ENCODE measurements at regions not wholly inside any gene's neighbourhood (a gene's known extent, or its start where the extent isn't known, plus 50 kb on each side); places are given as distances from the start of the nearest gene placed in this dataset.

GRCh38 chr3:84136425-84136824 lies 822.4 kb upstream of the CADM2 start:
- no peak overlapping the region for H3K4me3 ChIP-seq
- TF ChIP-seq, protein P1, sequence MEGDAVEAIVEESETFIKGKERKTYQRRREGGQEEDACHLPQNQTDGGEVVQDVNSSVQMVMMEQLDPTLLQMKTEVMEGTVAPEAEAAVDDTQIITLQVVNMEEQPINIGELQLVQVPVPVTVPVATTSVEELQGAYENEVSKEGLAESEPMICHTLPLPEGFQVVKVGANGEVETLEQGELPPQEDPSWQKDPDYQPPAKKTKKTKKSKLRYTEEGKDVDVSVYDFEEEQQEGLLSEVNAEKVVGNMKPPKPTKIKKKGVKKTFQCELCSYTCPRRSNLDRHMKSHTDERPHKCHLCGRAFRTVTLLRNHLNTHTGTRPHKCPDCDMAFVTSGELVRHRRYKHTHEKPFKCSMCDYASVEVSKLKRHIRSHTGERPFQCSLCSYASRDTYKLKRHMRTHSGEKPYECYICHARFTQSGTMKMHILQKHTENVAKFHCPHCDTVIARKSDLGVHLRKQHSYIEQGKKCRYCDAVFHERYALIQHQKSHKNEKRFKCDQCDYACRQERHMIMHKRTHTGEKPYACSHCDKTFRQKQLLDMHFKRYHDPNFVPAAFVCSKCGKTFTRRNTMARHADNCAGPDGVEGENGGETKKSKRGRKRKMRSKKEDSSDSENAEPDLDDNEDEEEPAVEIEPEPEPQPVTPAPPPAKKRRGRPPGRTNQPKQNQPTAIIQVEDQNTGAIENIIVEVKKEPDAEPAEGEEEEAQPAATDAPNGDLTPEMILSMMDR (IDR thresholded peaks at IDR 0.05), result no peak
- no peak for TF ChIP-seq POLR2A (IDR thresholded peaks at IDR 0.05)
- TF ChIP-seq POLR2AphosphoS5 (IDR thresholded peaks at IDR 0.05), result no peak
- no peak overlapping the region for H3K27ac ChIP-seq
- H3K4me1 ChIP-seq (replicated peaks), result no peaks in the 10 kb centered on the region
- no peaks in the 10 kb centered on the region for H3K36me3 ChIP-seq
- 60% methylated on average over 2 of the region's 2 CpGs for WGBS
- H3K27me3 ChIP-seq (replicated peaks; ENCODE audit: insufficient read depth), result no peaks in the 10 kb centered on the region
- intact Hi-C loops (cut with DNase I), result no loop called here
- H3K9me3 ChIP-seq, result no peaks in the 10 kb centered on the region
- no peak for DNase-seq (ENCODE audit: low spot score)

DNA sequence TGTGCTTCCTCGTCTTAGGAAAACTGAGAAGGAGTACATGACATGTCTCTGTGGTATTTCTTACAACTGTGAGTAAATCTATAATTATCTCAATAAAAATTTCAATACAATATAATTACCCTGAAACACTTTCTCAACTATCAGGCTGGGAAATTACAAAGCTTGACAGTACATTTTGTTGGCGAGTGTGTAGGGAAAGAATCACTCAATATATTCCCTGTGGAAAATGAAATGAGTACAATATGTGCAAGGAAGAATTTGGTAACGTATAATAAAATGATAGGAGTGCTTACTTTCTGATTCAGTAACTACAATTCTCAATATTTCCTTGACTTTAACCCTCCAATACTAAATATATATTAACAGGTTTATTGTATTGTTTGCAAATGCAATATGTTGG lies 818.2 kb upstream of the CADM2 start:
- no peaks in the 10 kb centered on the region for H3K27me3 ChIP-seq (replicated peaks; ENCODE audit: insufficient read depth)
- no peak for DNase-seq (ENCODE audit: low spot score)
- intact Hi-C loops (cut with DNase I), result no loop called here
- no peaks in the 10 kb centered on the region for H3K36me3 ChIP-seq
- H3K9me3 ChIP-seq, result no peaks in the 10 kb centered on the region
- H3K27ac ChIP-seq, result no peak overlapping the region
- H3K4me1 ChIP-seq (replicated peaks), result no peaks in the 10 kb centered on the region
- WGBS, result 75% methylated on average over 3 of the region's 3 CpGs
- TF ChIP-seq, protein P1 (IDR thresholded peaks at IDR 0.05), result no peak
- TF ChIP-seq POLR2A (IDR thresholded peaks at IDR 0.05) (no peak), POLR2AphosphoS5 (IDR thresholded peaks at IDR 0.05) (no peak)
- H3K4me3 ChIP-seq, result no peak overlapping the region

DNA sequence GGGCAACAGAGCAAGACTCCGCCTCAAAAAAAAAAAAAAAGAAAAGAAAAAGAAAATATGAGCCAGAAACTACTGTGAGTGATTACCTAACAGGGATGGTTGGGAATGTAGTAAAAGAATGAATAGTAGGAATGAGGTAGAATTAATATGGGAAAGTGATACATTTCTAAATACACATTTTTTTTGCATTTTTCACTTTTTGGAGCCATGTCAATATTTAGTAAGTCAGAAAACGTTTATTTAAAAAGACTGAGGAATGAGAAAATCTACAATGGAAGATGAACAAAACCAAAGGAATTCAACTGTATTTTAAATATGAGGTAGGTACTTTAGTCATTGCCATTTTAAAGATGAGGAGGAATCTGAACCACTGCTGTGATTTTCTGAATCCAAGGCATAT lies 817.2 kb upstream of the CADM2 start:
- WGBS, result 74% methylated on average over 2 of the region's 2 CpGs
- Histone ChIP-seq H3K9me3 (no peaks in the 10 kb centered on the region), H3K27ac (no peak overlapping the region), H3K4me1 (replicated peaks) (no peaks in the 10 kb centered on the region), H3K27me3 (replicated peaks; ENCODE audit: insufficient read depth) (no peaks in the 10 kb centered on the region), H3K36me3 (no peaks in the 10 kb centered on the region), H3K4me3 (no peak overlapping the region)
- TF ChIP-seq POLR2AphosphoS5 (IDR thresholded peaks at IDR 0.05), result no peak
- TF ChIP-seq, protein P1 (IDR thresholded peaks at IDR 0.05), result no peak
- no peak for TF ChIP-seq POLR2A (IDR thresholded peaks at IDR 0.05)
- DNase-seq (ENCODE audit: low spot score), result no peak
- intact Hi-C loops (cut with DNase I), result no loop called here

DNA sequence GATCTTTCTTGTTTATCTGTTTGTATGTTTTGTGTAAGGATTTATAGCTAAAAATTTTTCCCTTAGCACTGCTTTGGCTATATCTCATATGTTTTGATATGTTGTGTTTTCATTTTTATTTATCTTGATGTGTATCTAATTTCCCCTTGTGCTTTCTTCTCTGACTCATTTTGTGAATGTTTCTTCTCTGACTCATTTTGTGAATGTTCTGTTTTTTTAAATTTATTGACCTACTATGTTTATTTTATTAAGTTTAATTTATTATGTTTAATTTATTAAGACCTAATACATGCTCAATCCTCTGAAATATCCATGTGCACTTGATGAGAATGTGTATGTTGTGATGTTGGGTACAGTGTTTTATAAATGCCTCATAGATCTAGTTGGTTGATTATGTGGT lies 793.5 kb upstream of the CADM2 start:
- H3K9me3 ChIP-seq, result no peaks in the 10 kb centered on the region
- intact Hi-C loops (cut with DNase I), result no loop called here
- no peak overlapping the region for H3K4me3 ChIP-seq
- TF ChIP-seq POLR2A (IDR thresholded peaks at IDR 0.05) (no peak), POLR2AphosphoS5 (IDR thresholded peaks at IDR 0.05) (no peak)
- TF ChIP-seq, protein P1 (IDR thresholded peaks at IDR 0.05), result no peak
- no peaks in the 10 kb centered on the region for H3K27me3 ChIP-seq (replicated peaks; ENCODE audit: insufficient read depth)
- H3K36me3 ChIP-seq, result no peaks in the 10 kb centered on the region
- no peak for DNase-seq (ENCODE audit: low spot score)
- no peaks in the 10 kb centered on the region for H3K4me1 ChIP-seq (replicated peaks)
- no peak overlapping the region for H3K27ac ChIP-seq

GRCh38 chr3:84175449-84175848 lies 783.3 kb upstream of the CADM2 start:
- H3K36me3 ChIP-seq, result no peaks in the 10 kb centered on the region
- no peaks in the 10 kb centered on the region for H3K27me3 ChIP-seq (replicated peaks; ENCODE audit: insufficient read depth)

More at GRCh38 chr3:84175449-84175848, 783.3 kb upstream of the CADM2 start:
- H3K27ac ChIP-seq, result no peak overlapping the region
- no peak for DNase-seq (ENCODE audit: low spot score)
- no peaks in the 10 kb centered on the region for H3K4me1 ChIP-seq (replicated peaks)
- no peaks in the 10 kb centered on the region for H3K9me3 ChIP-seq
- TF ChIP-seq, protein P1 (IDR thresholded peaks at IDR 0.05), result no peak
- TF ChIP-seq POLR2A (IDR thresholded peaks at IDR 0.05) (no peak), POLR2AphosphoS5 (IDR thresholded peaks at IDR 0.05) (no peak)
- intact Hi-C loops (cut with DNase I), result no loop called here
- no peak overlapping the region for H3K4me3 ChIP-seq
- 87% methylated on average over 5 of the region's 5 CpGs for WGBS

Data from prostate gland (tissue), 2 donors.